Fibroblast of lung (primary cell): ENCODE measurements at regions not wholly inside any gene's neighbourhood (a gene's known extent, or its start where the extent isn't known, plus 50 kb on each side); places are given as distances from the start of the nearest gene placed in this dataset.

Experiments used
- EZH2 ChIP-seq: IDR thresholded peaks from 2 replicates; pipeline ENCODE4 v1.5.1; 2012; ENCODE audit warnings: low read length, control low read depth, mild to moderate bottlenecking; ENCODE audit errors: missing control alignments
- TF ChIP-seq, protein P1 (sequence below), 2 donors: IDR thresholded peaks in 1 of 2; conservative IDR thresholded peaks in 1 of 2; 1 replicate in 1 of 2; 2 replicates in 1 of 2; pipeline ENCODE4 v1.5.1; 2011 to 2012; ENCODE audit warnings: low read length in 2 of 2, control low read depth in 1 of 2, inconsistent platforms in 1 of 2, low read depth in 1 of 2, mild to moderate bottlenecking in 1 of 2

DNA sequence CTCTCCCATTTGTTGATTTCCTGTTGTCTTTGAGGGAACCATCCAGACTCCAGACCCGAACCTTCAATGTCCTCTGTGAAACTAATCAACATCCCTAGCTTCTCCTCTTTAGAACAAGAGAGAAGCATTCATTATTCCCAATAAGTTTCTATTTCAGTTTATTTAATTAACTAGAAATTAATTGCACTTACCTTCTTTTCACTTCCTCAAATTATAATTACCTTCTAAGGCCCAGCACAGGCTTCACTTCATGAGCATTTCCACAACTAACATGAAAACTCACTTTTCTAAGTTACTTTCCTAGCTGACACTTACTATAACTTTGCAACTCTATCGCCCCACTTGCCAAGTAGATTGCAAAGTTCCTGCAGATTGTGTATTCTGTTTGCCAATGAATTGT lies 71.6 kb upstream of the HTR2A start:
- TF ChIP-seq EZH2: no peak
- TF ChIP-seq, protein P1, sequence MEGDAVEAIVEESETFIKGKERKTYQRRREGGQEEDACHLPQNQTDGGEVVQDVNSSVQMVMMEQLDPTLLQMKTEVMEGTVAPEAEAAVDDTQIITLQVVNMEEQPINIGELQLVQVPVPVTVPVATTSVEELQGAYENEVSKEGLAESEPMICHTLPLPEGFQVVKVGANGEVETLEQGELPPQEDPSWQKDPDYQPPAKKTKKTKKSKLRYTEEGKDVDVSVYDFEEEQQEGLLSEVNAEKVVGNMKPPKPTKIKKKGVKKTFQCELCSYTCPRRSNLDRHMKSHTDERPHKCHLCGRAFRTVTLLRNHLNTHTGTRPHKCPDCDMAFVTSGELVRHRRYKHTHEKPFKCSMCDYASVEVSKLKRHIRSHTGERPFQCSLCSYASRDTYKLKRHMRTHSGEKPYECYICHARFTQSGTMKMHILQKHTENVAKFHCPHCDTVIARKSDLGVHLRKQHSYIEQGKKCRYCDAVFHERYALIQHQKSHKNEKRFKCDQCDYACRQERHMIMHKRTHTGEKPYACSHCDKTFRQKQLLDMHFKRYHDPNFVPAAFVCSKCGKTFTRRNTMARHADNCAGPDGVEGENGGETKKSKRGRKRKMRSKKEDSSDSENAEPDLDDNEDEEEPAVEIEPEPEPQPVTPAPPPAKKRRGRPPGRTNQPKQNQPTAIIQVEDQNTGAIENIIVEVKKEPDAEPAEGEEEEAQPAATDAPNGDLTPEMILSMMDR (conservative IDR thresholded peaks at IDR 0.05 in 1 of 2, IDR thresholded peaks at IDR 0.05 in 1 of 2; ENCODE audit: low read depth in 1 of 2, low read length in 2 of 2): no peak
